GM19468 (cell line): ENCODE measurements at regions not wholly inside any gene's neighbourhood (a gene's known extent, or its start where the extent isn't known, plus 50 kb on each side); places are given as distances from the start of the nearest gene placed in this dataset.
"Not testable (repeated sequence)": the region's sequence is repeated elsewhere in the genome, so short reads cannot be mapped to it uniquely, and the experiment has no call there.

Source experiments
- ATAC-seq: cut with Tn5 transposase; IDR thresholded peaks from one replicate; pipeline ENCODE4 v1.9.1; 2021; ENCODE audit warnings: mild to moderate bottlenecking, moderate library complexity, moderate number of reproducible peaks; ENCODE audit not compliant: unreplicated experiment; ENCODE audit errors: extremely low read depth

GRCh38 chr6:78489874-78490273 is 377.5 kb upstream of the IRAK1BP1 start:
- no peak for ATAC-seq

GRCh38 chr6:78492351-78493017 is 374.9 kb upstream of the IRAK1BP1 start:
- ATAC-seq: no peak

- ATAC-seq: no peak
These were observed 366.9 kb upstream of the IRAK1BP1 start for GRCh38 chr6:78500299-78501089.

- no peak for ATAC-seq
These were observed 364.9 kb upstream of the IRAK1BP1 start for GRCh38 chr6:78502386-78502887.

GRCh38 chr6:78505178-78505577 is 362.2 kb upstream of the IRAK1BP1 start:
- ATAC-seq: no peak

GRCh38 chr6:78511009-78511408 is 356.3 kb upstream of the IRAK1BP1 start:
- no peak for ATAC-seq

GRCh38 chr6:78513856-78514255 is 353.5 kb upstream of the IRAK1BP1 start:
- ATAC-seq: no peak

GRCh38 chr6:78515271-78515670 is 352.1 kb upstream of the IRAK1BP1 start:
- ATAC-seq: no peak

- ATAC-seq: no peak
These were observed 350.0 kb upstream of the IRAK1BP1 start for GRCh38 chr6:78517399-78517798.

- ATAC-seq: no peak
These were observed 343.7 kb upstream of the IRAK1BP1 start for GRCh38 chr6:78523622-78524021.

- no peak for ATAC-seq
These were observed 341.4 kb upstream of the IRAK1BP1 start for GRCh38 chr6:78525976-78526375.

GRCh38 chr6:78526432-78526831 is 340.9 kb upstream of the IRAK1BP1 start:
- ATAC-seq: no peak

- ATAC-seq: no peak
These were observed 338.4 kb upstream of the IRAK1BP1 start for GRCh38 chr6:78528926-78529325.

GRCh38 chr6:78530208-78530607 is 337.1 kb upstream of the IRAK1BP1 start:
- no peak for ATAC-seq

GRCh38 chr6:78533426-78533825 is 333.9 kb upstream of the IRAK1BP1 start:
- no peak for ATAC-seq

GRCh38 chr6:78533876-78534275 is 333.5 kb upstream of the IRAK1BP1 start:
- no peak for ATAC-seq

GRCh38 chr6:78538002-78538401 is 329.3 kb upstream of the IRAK1BP1 start:
- no peak for ATAC-seq

- not testable (repeated sequence) for ATAC-seq
These were observed 319.7 kb upstream of the IRAK1BP1 start for GRCh38 chr6:78547636-78548035.

GRCh38 chr6:78551361-78551760 is 316.0 kb upstream of the IRAK1BP1 start:
- no peak for ATAC-seq

- no peak for ATAC-seq
These were observed 314.9 kb upstream of the IRAK1BP1 start for GRCh38 chr6:78552435-78552834.

GRCh38 chr6:78554341-78554740 is 313.0 kb upstream of the IRAK1BP1 start:
- ATAC-seq: no peak

GRCh38 chr6:78559056-78559455 is 308.3 kb upstream of the IRAK1BP1 start:
- ATAC-seq: no peak
